IMR-90 (cell line): ENCODE measurements at regions not wholly inside any gene's neighbourhood (a gene's known extent, or its start where the extent isn't known, plus 50 kb on each side); places are given as distances from the start of the nearest gene placed in this dataset.

Experiments
- ATAC-seq: fragments of 200-7000 bp; cut with Tn5 transposase; 2 replicates; pipeline ENCODE4 v1.9.1; 2020; ENCODE audit warnings: low read depth, mild to moderate bottlenecking, moderate library complexity
- BruUV-seq: library from RNA; stranded (reverse); fragments of 400-500 nt; replicated peaks from 2 replicates; lab custom pipeline; 2021; lab: Mats Ljungman, UMichigan
- CTCF ChIA-PET: fragments of 300-600 bp; formaldehyde crosslinking; extraction: SDS; loops from one replicate; lab custom pipeline; 2021; ENCODE audit warnings: antibody characterized with exemption; lab: Yijun Ruan, JAX
- POLR2A ChIA-PET: fragments of 300-600 bp; sonication (Branson Sonifier 250); formaldehyde crosslinking; loops from one replicate; lab custom pipeline; 2022; ENCODE audit warnings: antibody characterized with exemption; ENCODE audit not compliant: unreplicated experiment; lab: Charles Lee
- DNase-seq: peaks from one replicate; pipeline ENCODE4 v3.0.0; 2013
- H2AFZ ChIP-seq: replicated peaks from 2 replicates; pipeline ENCODE3; 2013; ENCODE audit warnings: low read length, mild to moderate bottlenecking; ENCODE audit not compliant: poor library complexity
- H2AK5ac ChIP-seq: 2 replicates; pipeline ENCODE4 v1.6.1; 2013; ENCODE audit warnings: low read depth, low read length, inconsistent platforms
- H2AK9ac ChIP-seq: replicated peaks from 2 replicates; pipeline ENCODE3; 2013; ENCODE audit warnings: mild to moderate bottlenecking, low read depth, low read length, moderate library complexity; ENCODE audit not compliant: poor library complexity
- H2BK120ac ChIP-seq: 2 replicates; pipeline ENCODE4 v1.6.1; 2013; ENCODE audit warnings: low read depth, low read length, inconsistent platforms
- H2BK15ac ChIP-seq: 3 replicates; pipeline ENCODE4 v1.6.1; 2013; ENCODE audit warnings: low read depth, low read length, inconsistent platforms
- H2BK20ac ChIP-seq: 2 replicates; pipeline ENCODE4 v1.6.1; 2013; ENCODE audit warnings: low read depth, mild to moderate bottlenecking, inconsistent platforms, low read length, moderate library complexity
- H2BK5ac ChIP-seq: 2 replicates; pipeline ENCODE4 v1.6.1; 2013; ENCODE audit warnings: mild to moderate bottlenecking, low read depth, low read length, inconsistent platforms; ENCODE audit not compliant: poor library complexity, severe bottlenecking
- H3K14ac ChIP-seq: replicated peaks from 2 replicates; pipeline ENCODE4 v1.6.1; 2013; ENCODE audit warnings: low read depth, low read length, inconsistent platforms
- H3K18ac ChIP-seq: 2 replicates; pipeline ENCODE4 v1.6.1; 2013; ENCODE audit warnings: low read depth, low read length, control low read depth
- H3K23ac ChIP-seq: 2 replicates; pipeline ENCODE4 v1.6.1; 2013; ENCODE audit warnings: low read depth, low read length, inconsistent platforms
- H3K27ac ChIP-seq: 2 replicates; pipeline ENCODE4 v1.5.1; 2013; ENCODE audit warnings: mild to moderate bottlenecking, control low read depth, low read length; ENCODE audit not compliant: insufficient read depth
- H3K27me3 ChIP-seq: 2 replicates; pipeline ENCODE4 v1.6.1; 2013; ENCODE audit warnings: low read length; ENCODE audit not compliant: control insufficient read depth, insufficient read depth
- H3K36me3 ChIP-seq: 2 replicates; pipeline ENCODE4 v1.6.1; 2013; ENCODE audit warnings: low read length, mixed read lengths; ENCODE audit not compliant: control insufficient read depth, insufficient read depth
- H3K4ac ChIP-seq: 2 replicates; pipeline ENCODE4 v1.6.1; 2013; ENCODE audit warnings: low read depth, low read length, inconsistent platforms
- H3K4me1 ChIP-seq: 2 replicates; pipeline ENCODE4 v1.6.1; 2013; ENCODE audit warnings: low read length, mixed read lengths; ENCODE audit not compliant: control insufficient read depth, insufficient read depth
- H3K4me2 ChIP-seq: 2 replicates; pipeline ENCODE4 v1.6.1; 2013; ENCODE audit warnings: low read depth, mild to moderate bottlenecking, control low read depth, low read length, moderate library complexity
- H3K4me3 ChIP-seq: 2 replicates; pipeline ENCODE4 v1.5.1; 2013; ENCODE audit warnings: low read depth, mild to moderate bottlenecking, control low read depth, low read length, moderate library complexity; ENCODE audit not compliant: insufficient read depth
- H3K56ac ChIP-seq: 2 replicates; pipeline ENCODE4 v1.6.1; 2013; ENCODE audit warnings: low read length, inconsistent platforms; ENCODE audit not compliant: insufficient read depth; ENCODE audit errors: extremely low read depth
- H3K79me1 ChIP-seq, 2 experiments: 2 replicates each; pipeline ENCODE4 v1.6.1; 2013; ENCODE audit warnings: low read length in 2 of 2, inconsistent platforms in 1 of 2, low read depth in 1 of 2
- H3K9ac ChIP-seq: 2 replicates; pipeline ENCODE4 v1.6.1; 2013; ENCODE audit warnings: low read depth, low read length, control low read depth
- H3K9me1 ChIP-seq: 2 replicates; pipeline ENCODE4 v1.6.1; 2013; ENCODE audit warnings: low read length, inconsistent platforms; ENCODE audit not compliant: insufficient read depth
- H3K9me3 ChIP-seq: 2 replicates; pipeline ENCODE4 v1.6.1; 2013; ENCODE audit warnings: low read length; ENCODE audit not compliant: control insufficient read depth, insufficient read depth
- H4K20me1 ChIP-seq: 2 replicates; pipeline ENCODE4 v1.6.1; 2013; ENCODE audit warnings: low read length, inconsistent platforms; ENCODE audit not compliant: insufficient read depth
- H4K5ac ChIP-seq: 2 replicates; pipeline ENCODE4 v1.6.1; 2013; ENCODE audit warnings: mild to moderate bottlenecking, low read depth, low read length, control low read depth
- H4K8ac ChIP-seq, 2 experiments: 2 replicates each; pipeline ENCODE4 v1.6.1; 2013; ENCODE audit warnings: low read depth in 2 of 2, low read length in 2 of 2, control low read depth in 1 of 2, inconsistent platforms in 1 of 2
- H4K91ac ChIP-seq: 2 replicates; pipeline ENCODE4 v1.6.1; 2013; ENCODE audit warnings: low read depth, low read length, inconsistent platforms; ENCODE audit not compliant: insufficient read depth
- BHLHE40 ChIP-seq: fragments of 150-350 bp; IDR thresholded peaks from 2 replicates; pipeline ENCODE4 v1.6.1; 2016; ENCODE audit warnings: mild to moderate bottlenecking, low read depth, low read length
- CEBPB ChIP-seq: IDR thresholded peaks from 2 replicates; pipeline ENCODE4 v1.6.1; 2012; ENCODE audit warnings: low read depth, low read length, improper control_type of control experiment
- CHD1 ChIP-seq: IDR thresholded peaks from 2 replicates; pipeline ENCODE4 v1.6.1; 2012; ENCODE audit warnings: low read depth, low read length, improper control_type of control experiment
- CTCF ChIP-seq: conservative IDR thresholded peaks from 2 replicates; pipeline ENCODE4 v1.5.1; 2012; ENCODE audit warnings: mild to moderate bottlenecking, low read depth, low read length, improper control_type of control experiment
- FOS ChIP-seq: fragments of 150-350 bp; IDR thresholded peaks from 2 replicates; pipeline ENCODE4 v1.6.1; 2016; ENCODE audit warnings: low read depth, low read length
- MAFK ChIP-seq: IDR thresholded peaks from 2 replicates; pipeline ENCODE4 v1.6.1; 2012; ENCODE audit warnings: low read depth, low read length, improper control_type of control experiment
- MAZ ChIP-seq: IDR thresholded peaks from 2 replicates; pipeline ENCODE4 v1.6.1; 2012; ENCODE audit warnings: low read depth, mild to moderate bottlenecking, low read length, improper control_type of control experiment, moderate library complexity, borderline replicate concordance
- MXI1 ChIP-seq: IDR thresholded peaks from 2 replicates; pipeline ENCODE4 v1.6.1; 2012; ENCODE audit warnings: low read depth, mild to moderate bottlenecking, low read length, moderate library complexity, borderline replicate concordance
- NFE2L2 ChIP-seq: fragments of 150-350 bp; IDR thresholded peaks from 2 replicates; pipeline ENCODE4 v1.6.1; 2016; ENCODE audit warnings: low read depth, mild to moderate bottlenecking, low read length
- POLR2A ChIP-seq: IDR thresholded peaks from 2 replicates; pipeline ENCODE4 v1.6.1; 2012; ENCODE audit warnings: mild to moderate bottlenecking, low read depth, low read length
- RAD21 ChIP-seq: IDR thresholded peaks from 2 replicates; pipeline ENCODE4 v1.6.1; 2012; ENCODE audit warnings: low read length, improper control_type of control experiment
- RCOR1 ChIP-seq: IDR thresholded peaks from 2 replicates; pipeline ENCODE4 v1.6.1; 2012; ENCODE audit warnings: mild to moderate bottlenecking, low read length, improper control_type of control experiment; ENCODE audit not compliant: insufficient replicate concordance
- RFX5 ChIP-seq: IDR thresholded peaks from 2 replicates; pipeline ENCODE4 v1.8.0; 2012; ENCODE audit warnings: low read depth, mild to moderate bottlenecking, low read length, moderate library complexity
- SMC3 ChIP-seq: fragments of 150-350 bp; IDR thresholded peaks from 2 replicates; pipeline ENCODE4 v1.6.1; 2016; ENCODE audit warnings: low read depth, mild to moderate bottlenecking, antibody characterized with exemption, low read length, moderate library complexity
- WGBS, 2 experiments: methylation state at CpG; one replicate each; pipeline versions ENCODE4 v1.1.5 to v1.1.7; 2013; ENCODE audit warnings: missing lambda C conversion rate in 2 of 2; ENCODE audit not compliant: insufficient read length in 1 of 2; ENCODE audit errors: extremely low coverage in 2 of 2; 5-methylcytosine and 5-hydroxymethylcytosine counted together
- dilution Hi-C: fragments of 300-500 bp; cut with HindIII; formaldehyde crosslinking; loops from one replicate; pipeline ENCODE4 v1.14.3; 2018; ENCODE audit warnings: low sequenced_read_pairs; ENCODE audit not compliant: unreplicated experiment
- in situ Hi-C: fragments of 300-500 bp; cut with MboI; formaldehyde crosslinking; loops from 3 replicates; pipeline ENCODE4 v1.14.3; 2019; ENCODE audit warnings: low sequenced_read_pairs, inconsistent platforms, mixed read lengths
- intact Hi-C: fragments of 100-400 bp; cut with micrococcal nuclease; formaldehyde crosslinking; loops from 2 replicates; pipeline ENCODE4 v1.10.0; 2022
- TF ChIP-seq, protein P1 (sequence below): fragments of 150-350 bp; IDR thresholded peaks from 2 replicates; pipeline ENCODE4 v1.6.1; 2017; ENCODE audit warnings: mild to moderate bottlenecking, antibody characterized with exemption, low read length, low read depth
- TF ChIP-seq, protein P2 (sequence below): fragments of 150-350 bp; IDR thresholded peaks from 2 replicates; pipeline ENCODE4 v1.6.1; 2016; ENCODE audit warnings: low read depth, mild to moderate bottlenecking, low read length, moderate library complexity, borderline replicate concordance

DNA sequence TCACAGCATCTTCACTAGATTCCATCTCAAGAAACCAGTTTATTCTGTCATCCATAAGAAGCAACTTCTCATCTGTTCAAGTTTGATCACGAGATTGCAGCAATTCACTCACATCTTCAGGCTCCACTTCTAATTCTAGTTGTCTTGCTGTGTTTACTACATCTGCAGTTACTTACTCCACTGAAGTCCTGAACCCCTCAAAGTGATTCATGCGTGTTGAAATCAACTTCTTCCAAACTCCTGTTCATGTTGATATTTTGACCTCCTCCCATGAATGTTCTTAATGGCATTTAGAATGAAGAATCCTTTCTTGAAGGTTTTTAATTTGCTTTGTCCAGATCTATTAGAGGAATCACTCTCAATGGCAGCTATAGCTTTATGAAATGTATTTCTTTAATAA lies 287.6 kb upstream of the TBL1XR1 start:
- no CpG with 5 or more reads among the region's 2 CpGs for WGBS, 2 experiments
- intact Hi-C loops (no loop called here), dilution Hi-C loops (no loop called here), in situ Hi-C loops (no loop called here)
- no peak overlapping the region for H3K18ac ChIP-seq
- no peak overlapping the region for H3K4me3 ChIP-seq
- H3K56ac ChIP-seq: no peak overlapping the region
- TF ChIP-seq SMC3 (no peak), CHD1 (no peak), MAFK (no peak), CTCF (no peak), MXI1 (no peak), RCOR1 (no peak), RFX5 (no peak), POLR2A (no peak), BHLHE40 (no peak), CEBPB (no peak), RAD21 (no peak), FOS (no peak), NFE2L2 (no peak), MAZ (no peak)
- TF ChIP-seq, protein P1, sequence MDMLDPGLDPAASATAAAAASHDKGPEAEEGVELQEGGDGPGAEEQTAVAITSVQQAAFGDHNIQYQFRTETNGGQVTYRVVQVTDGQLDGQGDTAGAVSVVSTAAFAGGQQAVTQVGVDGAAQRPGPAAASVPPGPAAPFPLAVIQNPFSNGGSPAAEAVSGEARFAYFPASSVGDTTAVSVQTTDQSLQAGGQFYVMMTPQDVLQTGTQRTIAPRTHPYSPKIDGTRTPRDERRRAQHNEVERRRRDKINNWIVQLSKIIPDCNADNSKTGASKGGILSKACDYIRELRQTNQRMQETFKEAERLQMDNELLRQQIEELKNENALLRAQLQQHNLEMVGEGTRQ: no peak
- TF ChIP-seq, protein P2, sequence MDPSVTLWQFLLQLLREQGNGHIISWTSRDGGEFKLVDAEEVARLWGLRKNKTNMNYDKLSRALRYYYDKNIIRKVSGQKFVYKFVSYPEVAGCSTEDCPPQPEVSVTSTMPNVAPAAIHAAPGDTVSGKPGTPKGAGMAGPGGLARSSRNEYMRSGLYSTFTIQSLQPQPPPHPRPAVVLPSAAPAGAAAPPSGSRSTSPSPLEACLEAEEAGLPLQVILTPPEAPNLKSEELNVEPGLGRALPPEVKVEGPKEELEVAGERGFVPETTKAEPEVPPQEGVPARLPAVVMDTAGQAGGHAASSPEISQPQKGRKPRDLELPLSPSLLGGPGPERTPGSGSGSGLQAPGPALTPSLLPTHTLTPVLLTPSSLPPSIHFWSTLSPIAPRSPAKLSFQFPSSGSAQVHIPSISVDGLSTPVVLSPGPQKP: no peak
- H4K20me1 ChIP-seq: no peaks in the 10 kb centered on the region
- ATAC-seq (no peak), DNase-seq (no peak)
- H3K79me1 ChIP-seq: no peaks in the 10 kb centered on the region
- H2BK5ac ChIP-seq: no peak overlapping the region
- no TSS peak for BruUV-seq
- H4K5ac ChIP-seq: no peak overlapping the region
- peaks cover 2% of the 10 kb centered on the region; the same call in 1 of the 2 replicates for H3K4me1 ChIP-seq
- H2AK9ac ChIP-seq: no peak overlapping the region
- H2BK15ac ChIP-seq: no peak overlapping the region
- H4K8ac ChIP-seq: no peak overlapping the region
- H3K14ac ChIP-seq: no peak overlapping the region
- no peak overlapping the region for H3K4ac ChIP-seq
- no peak overlapping the region for H2AK5ac ChIP-seq
- CTCF ChIA-PET: interaction anchor here (0.6 kb wide), 1 partner anchor 122 kb away, joined by 6 read pairs; no protein-coding TSS in a partner anchor
- no peak overlapping the region for H2BK20ac ChIP-seq
- peaks cover 3% of the 10 kb centered on the region; the same call in 1 of the 2 replicates for H3K9me3 ChIP-seq
- H3K9ac ChIP-seq: no peak overlapping the region
- POLR2A ChIA-PET: interaction anchor here (0.6 kb wide), 1 partner anchor 26 kb away, joined by 3 read pairs; no protein-coding TSS in a partner anchor
- no peaks in the 10 kb centered on the region for H3K9me1 ChIP-seq
- no peak overlapping the region for H3K23ac ChIP-seq
- no peaks in the 10 kb centered on the region for H3K36me3 ChIP-seq
- no peak overlapping the region for H3K4me2 ChIP-seq
- no peak overlapping the region for H3K27ac ChIP-seq
- no peak overlapping the region for H4K91ac ChIP-seq
- no peak overlapping the region for H2AFZ ChIP-seq
- no peak overlapping the region for H2BK120ac ChIP-seq
- H3K27me3 ChIP-seq: no peaks in the 10 kb centered on the region
